Fibroblast of skin of right biceps (primary cell): ENCODE measurements at regions not wholly inside any gene's neighbourhood (a gene's known extent, or its start where the extent isn't known, plus 50 kb on each side); places are given as distances from the start of the nearest gene placed in this dataset.
A peak's percentile ranks its signal among the peaks of the same experiment; 100 is the strongest.

Source experiments
- DNase-seq: peaks from one replicate; pipeline ENCODE4 v3.0.0-alpha.2; 2013

- peak; percentile 94 for DNase-seq
These were observed 133.9 kb downstream of the FANCF start for GRCh38 chr11:22491555-22492225.

- DNase-seq, result peak; percentile 41
These were observed 142.0 kb downstream of the SLC17A6 start for GRCh38 chr11:22479971-22480720.

- DNase-seq, result peak; percentile 68
These were observed 141.0 kb downstream of the SLC17A6 start for GRCh38 chr11:22479208-22479607.

GRCh38 chr11:22478169-22478568 lies 140.0 kb downstream of the SLC17A6 start:
- DNase-seq, result no peak

- peak; percentile 13 for DNase-seq
These were observed 139.1 kb downstream of the SLC17A6 start for GRCh38 chr11:22477312-22477711.

GRCh38 chr11:22476589-22476988 lies 138.4 kb downstream of the SLC17A6 start:
- no peak for DNase-seq

- DNase-seq, result peak; percentile 59
These were observed 136.4 kb downstream of the SLC17A6 start for GRCh38 chr11:22474616-22475015.

- DNase-seq, result peak; percentile 17
These were observed 135.4 kb downstream of the SLC17A6 start for GRCh38 chr11:22473586-22473985.

- DNase-seq, result no peak
These were observed 134.1 kb downstream of the SLC17A6 start for GRCh38 chr11:22472306-22472705.

- no peak for DNase-seq
These were observed 133.2 kb downstream of the SLC17A6 start for GRCh38 chr11:22471385-22471784.

- DNase-seq, result no peak
These were observed 129.6 kb downstream of the SLC17A6 start for GRCh38 chr11:22467741-22468140.

GRCh38 chr11:22467248-22467647 lies 129.1 kb downstream of the SLC17A6 start:
- DNase-seq, result no peak

GRCh38 chr11:22466809-22467208 lies 128.6 kb downstream of the SLC17A6 start:
- peak; percentile 97 for DNase-seq

- DNase-seq, result peak; percentile 8
These were observed 128.2 kb downstream of the SLC17A6 start for GRCh38 chr11:22466351-22466750.

GRCh38 chr11:22465620-22466019 lies 127.4 kb downstream of the SLC17A6 start:
- peak; percentile 48 for DNase-seq

GRCh38 chr11:22461626-22462025 lies 123.4 kb downstream of the SLC17A6 start:
- DNase-seq, result peak; percentile 41

- DNase-seq, result peak; percentile 14
These were observed 122.0 kb downstream of the SLC17A6 start for GRCh38 chr11:22460181-22460580.

GRCh38 chr11:22459048-22459447 lies 120.9 kb downstream of the SLC17A6 start:
- peak; percentile 93 for DNase-seq

GRCh38 chr11:22458161-22458560 lies 120.0 kb downstream of the SLC17A6 start:
- DNase-seq, result no peak

GRCh38 chr11:22456993-22457762 lies 119.0 kb downstream of the SLC17A6 start:
- no peak for DNase-seq

GRCh38 chr11:22454461-22455090 lies 116.4 kb downstream of the SLC17A6 start:
- peak; percentile 34 for DNase-seq

GRCh38 chr11:22449441-22449840 lies 111.3 kb downstream of the SLC17A6 start:
- peak; percentile 74 for DNase-seq

GRCh38 chr11:22444076-22444475 lies 105.9 kb downstream of the SLC17A6 start:
- DNase-seq, result no peak
